Activated CD8-positive, alpha-beta memory T cell treated with anti-CD3 and anti-CD28 coated beads, Interleukin-2, amount 50 U/mL, for 48 hours (primary cell): ENCODE measurements at regions not wholly inside any gene's neighbourhood (a gene's known extent, or its start where the extent isn't known, plus 50 kb on each side); places are given as distances from the start of the nearest gene placed in this dataset.

Experiments
- DNase-seq: peaks from one replicate; pipeline ENCODE4 v3.0.0-alpha.2; 2020

- no peak for DNase-seq
These were observed 466.5 kb upstream of the MAF start for GRCh38 chr16:80066805-80067580.

- no peak for DNase-seq
These were observed 465.0 kb upstream of the MAF start for GRCh38 chr16:80065541-80065940.

- no peak for DNase-seq
These were observed 463.2 kb upstream of the MAF start for GRCh38 chr16:80063713-80064069.

GRCh38 chr16:80063031-80063712, 462.6 kb upstream of the MAF start:
- no peak for DNase-seq

GRCh38 chr16:80062361-80063030, 462.0 kb upstream of the MAF start:
- DNase-seq = no peak

GRCh38 chr16:80060470-80060869, 459.9 kb upstream of the MAF start:
- no peak for DNase-seq

GRCh38 chr16:80059836-80060235, 459.3 kb upstream of the MAF start:
- no peak for DNase-seq

GRCh38 chr16:80058214-80058613, 457.7 kb upstream of the MAF start:
- DNase-seq = no peak

- DNase-seq = no peak
These were observed 455.8 kb upstream of the MAF start for GRCh38 chr16:80056324-80056723.

GRCh38 chr16:80055831-80056230, 455.3 kb upstream of the MAF start:
- DNase-seq = no peak

GRCh38 chr16:80054647-80055046, 454.1 kb upstream of the MAF start:
- DNase-seq = no peak

- DNase-seq = no peak
These were observed 450.5 kb upstream of the MAF start for GRCh38 chr16:80051040-80051439.

- no peak for DNase-seq
These were observed 447.7 kb upstream of the MAF start for GRCh38 chr16:80048250-80048649.

GRCh38 chr16:80047842-80048241, 447.3 kb upstream of the MAF start:
- no peak for DNase-seq

- no peak for DNase-seq
These were observed 446.3 kb upstream of the MAF start for GRCh38 chr16:80046848-80047247.

GRCh38 chr16:80046261-80046660, 445.7 kb upstream of the MAF start:
- DNase-seq = no peak

- no peak for DNase-seq
These were observed 445.3 kb upstream of the MAF start for GRCh38 chr16:80045861-80046260.

GRCh38 chr16:80041410-80041809, 440.9 kb upstream of the MAF start:
- no peak for DNase-seq

- no peak for DNase-seq
These were observed 440.3 kb upstream of the MAF start for GRCh38 chr16:80040814-80041213.

- no peak for DNase-seq
These were observed 439.9 kb upstream of the MAF start for GRCh38 chr16:80040413-80040812.

GRCh38 chr16:80039777-80040176, 439.2 kb upstream of the MAF start:
- DNase-seq = no peak

GRCh38 chr16:80038566-80038965, 438.0 kb upstream of the MAF start:
- no peak for DNase-seq

- no peak for DNase-seq
These were observed 434.6 kb upstream of the MAF start for GRCh38 chr16:80034948-80035663.

GRCh38 chr16:80034469-80034826, 433.9 kb upstream of the MAF start:
- DNase-seq = no peak
